T47D (cell line): ENCODE measurements at regions not wholly inside any gene's neighbourhood (a gene's known extent, or its start where the extent isn't known, plus 50 kb on each side); places are given as distances from the start of the nearest gene placed in this dataset.

Experiments
- DNase-seq, 2 experiments: peaks; one replicate each; pipeline versions ENCODE4 v3.0.0 to v3.0.0-alpha.2; 2011 to 2012; ENCODE audit warnings: low read depth in 1 of 2, low spot score in 1 of 2
- JUND ChIP-seq: IDR thresholded peaks from 2 replicates; pipeline ENCODE4 v1.6.1; 2012; ENCODE audit warnings: low read depth
- in situ Hi-C: cut with HindIII; loops from 2 replicates; pipeline ENCODE4 v1.10.0; 2016; ENCODE audit warnings: low sequenced_read_pairs, low pct_unique_long_range_greater_than_20kb

DNA sequence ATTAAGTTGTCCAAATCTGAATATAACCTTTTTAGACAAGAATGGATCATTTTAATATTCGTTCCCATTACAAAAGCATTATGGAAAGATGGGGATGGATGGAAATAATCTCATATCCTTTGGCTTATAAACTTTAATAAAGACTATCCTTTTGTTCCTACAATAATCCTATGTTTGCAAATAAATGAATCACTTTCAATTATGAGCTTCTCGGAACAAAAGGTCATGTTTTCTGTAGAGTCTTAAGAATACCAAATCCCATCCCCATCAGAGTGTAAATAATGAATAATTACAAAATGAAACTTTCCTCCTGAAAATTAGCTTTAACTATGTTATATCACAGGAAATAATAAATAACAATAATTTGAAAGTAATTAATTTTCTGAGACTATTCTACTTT lies 329.7 kb downstream of the NR2F1-AS1 start:
- in situ Hi-C loops, result no loop called here
- DNase-seq, result no peak
- no peak for TF ChIP-seq JUND

DNA sequence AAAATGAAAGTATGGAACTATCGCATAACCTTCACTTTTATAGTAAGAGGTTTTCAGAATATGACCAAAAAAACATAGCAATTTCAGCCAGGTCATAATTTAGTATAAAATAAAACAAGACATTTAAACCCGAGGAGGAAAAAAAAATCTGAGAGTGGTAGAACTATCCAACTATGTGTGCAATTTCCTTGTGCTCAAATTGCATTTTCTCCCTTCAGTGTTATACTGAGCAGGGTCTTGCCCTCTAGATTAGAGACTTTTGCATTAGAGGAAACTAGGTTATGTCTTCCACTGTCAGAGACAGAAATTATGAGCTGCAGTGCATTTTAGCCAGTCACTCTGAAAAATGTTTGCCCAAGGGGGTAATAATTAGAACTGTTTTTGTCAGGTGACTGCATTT lies 330.6 kb downstream of the NR2F1-AS1 start:
- DNase-seq, result no peak
- TF ChIP-seq JUND, result no peak
- in situ Hi-C loops, result no loop called here

DNA sequence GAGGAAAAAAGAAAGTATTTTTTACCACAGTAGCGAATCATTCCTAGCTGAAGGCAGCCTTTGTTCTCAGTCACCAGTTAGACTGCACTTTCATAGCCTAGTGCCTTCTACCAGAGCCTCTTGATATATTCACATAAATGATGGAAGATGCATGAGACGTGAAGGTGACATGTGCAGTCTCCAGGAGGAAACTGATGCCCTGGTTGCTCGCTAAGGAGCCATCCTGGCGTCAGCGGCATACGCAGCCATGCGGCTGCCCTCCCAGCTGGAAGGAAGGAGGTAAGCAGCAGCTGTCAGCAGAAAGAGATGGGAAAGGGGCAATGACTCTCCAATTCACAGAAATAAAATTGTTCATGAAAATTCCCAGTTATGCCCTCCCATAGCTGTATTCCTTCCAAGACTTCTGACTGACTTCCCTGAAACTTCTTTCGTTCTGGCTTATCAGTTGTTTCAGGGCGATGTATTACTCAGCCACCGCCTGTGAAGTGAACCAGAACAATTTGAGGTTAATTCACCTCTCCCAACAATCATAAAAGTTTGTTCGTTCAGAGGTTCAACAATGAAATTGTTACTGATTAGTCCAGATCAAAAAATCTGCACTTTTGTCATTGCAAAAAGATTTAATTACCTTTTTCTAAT lies 331.2 kb downstream of the NR2F1-AS1 start:
- in situ Hi-C loops, result no loop called here
- TF ChIP-seq JUND, result no peak
- DNase-seq, result no peak

DNA sequence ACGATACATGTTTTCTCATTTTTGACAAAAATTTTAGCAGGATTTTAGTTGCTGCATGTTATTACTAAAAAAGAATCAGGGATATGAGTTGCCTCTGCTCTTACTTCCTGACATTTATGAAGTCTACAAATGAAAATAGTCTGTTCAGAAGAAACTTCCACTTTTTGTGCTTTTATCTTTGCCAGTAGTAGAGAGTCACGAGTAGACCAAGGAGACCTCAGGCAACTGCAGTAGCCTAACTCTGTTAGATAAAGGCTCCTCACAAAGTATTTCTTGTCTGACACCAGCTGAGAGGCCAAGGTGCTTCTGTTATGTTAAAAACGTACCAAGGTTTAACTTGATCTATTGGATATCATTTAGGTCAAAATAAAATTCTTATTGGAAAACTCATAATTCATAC lies 333.9 kb downstream of the NR2F1-AS1 start:
- no peak for DNase-seq
- in situ Hi-C loops, result no loop called here

DNA sequence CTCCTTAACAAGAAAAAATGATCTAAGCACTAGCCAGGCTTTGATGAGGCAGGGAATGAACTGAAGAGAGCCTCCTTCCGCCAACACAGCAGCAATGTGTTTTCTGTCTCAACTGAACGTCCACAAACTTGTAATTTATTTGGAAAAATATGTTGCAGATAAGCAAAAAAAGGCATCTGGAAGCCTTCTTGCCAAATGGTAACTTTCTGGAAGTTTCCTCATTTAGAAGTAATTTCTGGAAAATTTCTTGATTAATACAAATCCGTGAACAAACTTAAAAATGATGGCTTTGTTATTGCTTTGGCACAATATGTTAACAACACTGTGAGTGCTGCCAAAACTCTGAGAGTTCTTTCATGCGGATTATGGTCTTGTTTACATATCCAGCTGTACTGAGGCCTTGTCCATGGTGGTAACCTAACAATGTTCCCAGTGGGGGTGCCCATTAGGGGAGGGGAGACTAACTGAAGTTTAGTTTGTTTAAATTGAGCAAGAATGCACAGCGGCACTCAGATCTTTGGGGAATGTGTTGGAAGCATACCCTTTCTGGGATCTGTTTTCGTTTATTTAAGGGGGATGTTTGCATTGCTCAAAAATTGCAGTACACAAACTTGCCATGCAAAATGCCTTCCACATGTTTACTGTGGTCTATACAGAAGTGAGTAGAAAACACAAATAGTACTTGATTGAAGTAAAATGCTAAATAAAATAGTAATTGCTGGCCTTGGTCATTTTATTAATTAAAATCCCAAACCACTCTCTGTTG lies 334.7 kb downstream of the NR2F1-AS1 start:
- DNase-seq, result peak in 1 of 2 experiments; percentile 14
- in situ Hi-C loops, result no loop called here
- TF ChIP-seq JUND, result no peak

More for the DNA sequence above, 333.9 kb downstream of the NR2F1-AS1 start:
- no peak for TF ChIP-seq JUND

DNA sequence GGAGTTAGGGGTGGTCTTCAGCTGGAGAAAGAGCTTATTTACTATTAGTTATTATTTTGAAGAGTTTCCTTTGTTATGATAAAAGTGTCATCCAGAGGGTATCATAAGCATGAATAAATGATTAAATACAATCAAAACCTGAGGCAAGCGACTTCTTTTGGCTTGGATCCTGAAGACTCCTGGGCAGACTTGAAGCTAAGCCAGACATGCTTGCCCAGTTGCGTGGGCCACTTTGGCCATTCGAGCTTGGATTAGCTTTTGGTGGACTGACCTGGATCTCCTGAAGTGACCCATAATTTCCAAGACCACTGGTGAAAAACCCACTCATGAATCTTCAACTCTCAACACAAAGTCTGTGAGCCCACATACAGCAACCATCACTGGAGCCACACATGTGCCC lies 335.8 kb downstream of the NR2F1-AS1 start:
- TF ChIP-seq JUND, result no peak
- in situ Hi-C loops, result no loop called here
- DNase-seq, result no peak

DNA sequence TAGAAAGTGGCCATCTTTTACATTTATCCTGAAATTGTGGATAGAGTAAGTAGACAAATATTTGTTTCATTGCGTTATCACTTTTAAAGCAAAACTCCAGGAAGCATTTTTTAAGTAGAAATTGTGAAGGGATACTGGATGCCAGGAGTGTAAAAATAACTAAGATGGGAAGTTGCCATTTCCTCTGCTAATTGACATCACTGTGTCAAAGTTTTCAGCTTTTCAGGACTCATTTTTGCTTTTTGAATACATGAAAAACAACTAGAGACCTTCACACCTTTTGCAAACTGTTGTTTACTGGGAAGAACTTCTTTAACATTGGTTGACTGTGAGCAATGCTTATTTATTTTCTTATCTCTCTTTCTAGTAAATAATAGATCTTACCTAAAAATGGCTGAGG lies 337.5 kb downstream of the NR2F1-AS1 start:
- in situ Hi-C loops, result no loop called here
- no peak for TF ChIP-seq JUND
- no peak for DNase-seq

DNA sequence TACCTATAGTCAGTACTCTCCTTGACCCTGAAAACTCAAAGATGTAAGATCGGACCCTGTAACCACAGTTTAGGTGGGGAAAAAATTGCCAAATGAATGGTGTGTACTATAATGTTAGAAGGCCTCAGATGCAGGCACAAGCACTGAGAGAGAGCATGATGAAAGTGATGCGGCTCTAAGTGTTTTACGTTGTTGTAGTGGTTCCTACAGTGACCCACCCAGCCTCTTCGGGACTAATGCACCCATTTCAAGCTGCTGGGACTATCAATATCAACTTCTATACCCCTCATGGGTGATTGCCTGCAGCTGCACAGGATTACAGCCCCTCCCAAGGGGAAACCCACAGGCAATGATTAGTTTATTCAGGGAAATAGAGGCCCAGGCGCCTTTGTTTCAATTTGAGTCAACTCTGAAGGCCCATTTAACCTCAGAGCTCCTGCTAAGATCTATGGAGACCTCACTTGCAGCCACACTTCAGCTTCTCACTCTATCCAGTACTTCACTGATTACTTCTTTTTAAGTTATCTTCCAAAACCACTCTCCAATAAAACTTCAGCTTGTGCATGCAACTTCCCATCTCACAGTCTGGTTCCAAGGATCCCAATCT lies 340.7 kb downstream of the NR2F1-AS1 start:
- in situ Hi-C loops, result no loop called here
- no peak for DNase-seq
- TF ChIP-seq JUND, result no peak

DNA sequence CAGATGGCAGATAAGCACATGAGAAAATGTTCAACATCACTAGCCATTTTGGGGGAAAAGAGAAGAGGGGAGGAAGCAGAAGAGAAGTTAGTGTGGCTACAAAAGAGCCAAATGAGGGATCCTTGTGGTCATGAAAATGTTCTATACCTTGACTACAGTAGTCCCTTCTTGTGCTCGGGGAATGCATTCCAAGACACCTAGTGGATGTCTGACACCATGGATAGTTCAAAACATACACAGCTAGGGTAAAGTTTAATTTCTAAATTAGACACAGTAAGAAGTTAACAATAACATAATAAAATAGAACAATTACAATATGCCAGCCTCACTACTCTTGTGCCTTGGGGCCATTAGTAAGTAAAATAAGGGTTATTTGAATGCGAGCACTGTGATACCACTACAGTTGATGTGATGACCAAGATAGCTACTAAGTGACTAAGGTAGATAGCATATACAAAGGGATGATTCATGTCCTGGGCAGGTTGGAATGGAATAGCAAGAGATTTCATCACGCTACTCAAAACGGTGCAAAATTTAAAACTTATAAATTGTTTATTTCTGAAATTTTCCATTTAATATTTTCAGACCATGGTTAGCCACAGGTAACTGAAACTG lies 344.1 kb downstream of the NR2F1-AS1 start:
- in situ Hi-C loops, result no loop called here
- no peak for DNase-seq
- no peak for TF ChIP-seq JUND

DNA sequence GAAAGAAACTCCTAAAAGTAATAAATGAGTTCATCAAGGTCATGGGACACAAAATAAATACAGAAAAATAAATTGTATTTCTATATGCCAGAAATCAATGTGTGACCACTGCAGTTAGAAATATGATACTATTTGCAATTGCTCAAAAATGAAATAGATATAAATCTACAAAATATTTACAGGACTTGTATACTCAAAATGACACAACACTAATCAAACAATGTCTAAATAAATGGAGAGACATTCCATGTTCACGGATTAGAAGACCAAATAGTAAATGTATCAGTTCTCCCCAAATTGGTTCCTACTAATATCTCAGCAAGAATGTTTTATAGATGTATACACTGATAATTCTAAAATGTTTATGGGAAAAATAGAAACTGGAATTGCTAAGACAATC lies 345.3 kb downstream of the NR2F1-AS1 start:
- in situ Hi-C loops, result no loop called here
- TF ChIP-seq JUND, result no peak
- no peak for DNase-seq

DNA sequence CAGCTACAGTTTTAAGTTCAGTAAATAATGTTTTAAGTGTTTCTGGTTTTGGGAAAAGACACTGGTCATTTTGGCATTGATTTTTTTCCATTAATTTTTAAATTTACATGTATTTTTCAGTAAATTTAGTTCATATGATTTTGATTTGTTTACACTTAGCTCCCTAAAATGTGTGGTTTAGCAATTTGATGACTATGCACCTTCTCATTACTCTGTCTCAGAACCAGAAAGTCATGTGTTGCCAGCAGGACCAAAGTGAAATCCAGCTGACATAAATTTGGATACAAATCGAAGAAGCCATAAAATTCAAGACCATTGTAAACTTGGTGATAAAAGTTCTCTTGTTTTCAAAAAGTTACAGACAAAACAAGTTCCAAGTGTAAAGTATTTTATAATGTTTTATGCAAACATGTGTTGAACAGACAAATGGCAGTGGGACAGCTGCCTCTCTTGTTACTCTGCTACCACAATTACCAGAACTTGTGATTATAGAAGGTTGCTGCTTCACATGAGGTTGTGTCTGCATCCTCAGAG lies 354.8 kb downstream of the NR2F1-AS1 start:
- in situ Hi-C loops, result no loop called here
- no peak for DNase-seq
- no peak for TF ChIP-seq JUND

DNA sequence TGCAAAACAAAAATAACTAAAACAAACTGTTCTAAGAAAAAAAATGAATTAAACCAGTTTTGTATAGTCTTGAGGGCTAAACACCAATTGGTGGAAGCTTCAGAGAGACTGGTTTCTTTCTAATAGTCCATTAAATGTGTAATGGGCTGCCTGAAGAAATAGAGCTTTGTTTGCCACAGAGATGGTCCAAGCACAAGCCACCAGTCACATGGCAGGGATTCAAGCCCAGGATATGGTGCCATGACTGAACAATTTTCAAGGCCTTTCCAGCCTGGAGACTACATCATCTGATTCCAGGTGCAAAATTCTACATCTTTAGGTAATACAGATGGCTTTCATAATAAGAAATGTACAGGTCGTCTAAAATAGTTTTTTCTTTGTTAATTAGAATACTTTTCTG lies 355.3 kb downstream of the NR2F1-AS1 start:
- in situ Hi-C loops, result no loop called here
- no peak for DNase-seq
- TF ChIP-seq JUND, result no peak

DNA sequence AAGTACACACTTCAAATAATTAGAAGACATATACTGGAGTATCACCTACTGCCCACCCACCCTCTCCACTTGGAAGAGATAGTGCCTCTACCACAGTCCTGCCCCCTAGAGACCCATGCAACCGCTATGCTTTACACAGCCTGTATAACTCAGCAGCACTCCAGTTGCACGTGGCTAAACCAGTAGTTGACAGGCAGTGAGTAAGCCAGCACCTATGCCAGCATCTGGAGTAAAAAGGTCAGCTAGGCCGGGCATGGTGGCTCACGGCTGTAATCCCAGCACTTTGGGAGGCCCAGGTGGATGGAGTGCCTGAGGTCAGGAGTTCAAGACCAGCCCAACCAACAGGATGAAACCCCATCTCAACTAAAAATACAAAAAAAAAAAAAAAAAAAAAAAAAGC lies 356.4 kb downstream of the NR2F1-AS1 start:
- in situ Hi-C loops, result no loop called here
- no peak for DNase-seq
- TF ChIP-seq JUND, result no peak
